ENCODE measurements at regions not wholly inside any gene's neighbourhood (a gene's known extent, or its start where the extent isn't known, plus 50 kb on each side); places are given as distances from the start of the nearest gene placed in this dataset.

DNA sequence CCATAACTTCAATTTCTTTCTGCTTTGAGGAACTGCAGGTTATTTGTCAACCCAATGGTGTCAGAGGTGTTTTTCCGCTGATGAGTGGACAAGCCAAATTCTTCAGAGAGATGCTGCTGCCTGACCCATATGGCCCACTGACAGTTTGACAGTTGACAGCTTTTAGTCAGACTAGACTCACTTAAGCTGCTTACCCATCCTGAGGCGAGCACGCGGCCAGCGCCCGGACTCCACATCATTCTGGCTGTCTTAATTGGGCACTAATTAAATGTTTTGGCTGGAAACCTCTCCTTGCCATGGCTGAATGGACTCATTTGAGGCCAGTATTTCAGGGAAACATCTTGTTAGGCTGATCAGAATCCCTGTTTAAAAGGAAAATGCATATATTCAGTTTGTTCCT lies 316.1 kb upstream of the FANCL start:
- no peaks in the 10 kb centered on the region for H3K4me1 ChIP-seq (ENCODE audit: control insufficient read depth, insufficient read depth, low read length)
- 68% methylated on average over 5 of the region's 6 CpGs for WGBS (ENCODE audit: insufficient coverage, insufficient replicate concordance, low lambda C conversion rate, missing lambda C conversion rate)
- no peak overlapping the region for H2AFZ ChIP-seq (ENCODE audit: control insufficient read depth, low read depth, low read length)
- no peak overlapping the region for H3K4me2 ChIP-seq (ENCODE audit: control insufficient read depth, insufficient read depth)
- DNase-seq (ENCODE audit: low read depth, low spot score) (no peak), FAIRE-seq (no peak), ATAC-seq (no peak)
- no peaks in the 10 kb centered on the region for H3K36me3 ChIP-seq (ENCODE audit: control insufficient read depth in 2 of 2, insufficient read depth in 2 of 2, low read length in 1 of 2)
- in situ Hi-C loops (cut with MboI): no loop called here
- no peak overlapping the region for H3K27ac ChIP-seq (ENCODE audit: control insufficient read depth, insufficient read depth)
- no peak for TF ChIP-seq CREB1 (IDR thresholded peaks at IDR 0.05; ENCODE audit: low read depth)
- H3K9ac ChIP-seq (ENCODE audit: control insufficient read depth, insufficient read depth, low read length): no peak overlapping the region
- RAD21 ChIA-PET (ENCODE audit: unreplicated experiment): no interaction called here
- H3K79me2 ChIP-seq (ENCODE audit: control insufficient read depth, insufficient read depth, low read length): no peaks in the 10 kb centered on the region
- CTCF ChIA-PET: no interaction called here
- POLR2A ChIA-PET: no interaction called here
- intact Hi-C loops (cut with micrococcal nuclease; ENCODE audit: unreplicated experiment): no loop called here
- H4K20me1 ChIP-seq (ENCODE audit: control insufficient read depth, insufficient read depth): no peaks in the 10 kb centered on the region
- H3K4me3 ChIP-seq: no peak overlapping the region
- H3K27me3 ChIP-seq (replicated peaks in 1 of 2; ENCODE audit: control insufficient read depth in 2 of 2, insufficient read depth in 2 of 2, low read length in 1 of 2): peaks cover 0 to 7% of the 10 kb centered on the region in 2 experiments; a peak in 2 of 4 replicates
- no TSS peak for BruUV-seq (replicated peaks)
- SMC1A ChIA-PET (ENCODE audit: uncharacterized antibody, unreplicated experiment): interaction anchor here (0.5 kb wide), 1 partner anchor 1604 kb away, joined by 3 read pairs; no protein-coding TSS in a partner anchor
- no peaks in the 10 kb centered on the region for H3K9me3 ChIP-seq (replicated peaks; ENCODE audit: control insufficient read depth, insufficient read depth, low read length)

DNA sequence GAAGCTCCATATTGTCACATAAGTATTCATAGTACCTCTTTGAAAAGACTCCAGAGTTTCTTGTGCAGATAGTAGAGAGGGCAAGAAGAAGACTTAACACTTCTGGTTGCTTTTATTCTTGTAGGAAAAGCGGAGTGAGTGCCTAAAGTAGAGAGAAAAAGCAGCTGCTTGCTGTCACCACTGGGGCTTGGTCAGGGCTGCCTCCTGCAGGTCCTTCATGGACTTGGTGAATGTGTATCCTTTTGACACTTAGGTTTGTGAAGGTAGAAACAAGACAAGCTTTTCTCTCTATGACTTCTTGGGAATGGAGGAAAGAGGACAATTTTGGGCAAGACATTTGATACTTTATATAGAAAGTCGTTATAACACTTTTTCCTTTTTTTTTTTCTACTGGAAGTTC lies 312.8 kb upstream of the FANCL start:
- no peaks in the 10 kb centered on the region for H3K4me1 ChIP-seq (ENCODE audit: control insufficient read depth, insufficient read depth, low read length)
- ChIA-PET POLR2A (interaction anchor here (0.7 kb wide), 1 partner anchor 173 kb away, joined by 7 read pairs; no protein-coding TSS in a partner anchor), RAD21 (ENCODE audit: unreplicated experiment) (interaction anchor here (1.2 to 1.3 kb wide), 3 partner anchors 645 to 796 kb away, joined by 3 to 7 read pairs (median 3); no protein-coding TSS in a partner anchor), CTCF (interaction anchor here (0.9 to 2.4 kb wide), 6 partner anchors 103 to 834 kb away, joined by 3 to 10 read pairs (median 4); no protein-coding TSS in a partner anchor), SMC1A (ENCODE audit: uncharacterized antibody, unreplicated experiment) (interaction anchor here (0.8 to 1.8 kb wide), 4 partner anchors 14 to 793 kb away, joined by 3 to 6 read pairs (median 4); no protein-coding TSS in a partner anchor)
- H3K36me3 ChIP-seq (ENCODE audit: control insufficient read depth in 2 of 2, insufficient read depth in 2 of 2, low read length in 1 of 2): no peaks in the 10 kb centered on the region
- intact Hi-C loops (cut with micrococcal nuclease; ENCODE audit: unreplicated experiment) (loop anchor here (1.0 to 5.0 kb wide), 2 partner anchors 647 to 794 kb away; no protein-coding TSS in a partner anchor), in situ Hi-C loops (cut with MboI) (no loop called here)
- 14% methylated on average over 2 of the region's 2 CpGs for WGBS (ENCODE audit: insufficient coverage, insufficient replicate concordance, low lambda C conversion rate, missing lambda C conversion rate)
- H3K4me2 ChIP-seq (ENCODE audit: control insufficient read depth, insufficient read depth): no peak overlapping the region
- no TSS peak for BruUV-seq (replicated peaks)
- ATAC-seq (peak; percentile 59; the same call in 2 of the 3 replicates), DNase-seq (ENCODE audit: low read depth, low spot score) (no peak), FAIRE-seq (peak; percentile 13)
- peaks cover 0 to 7% of the 10 kb centered on the region in 2 experiments; a peak in 1 of 4 replicates for H3K27me3 ChIP-seq (replicated peaks in 1 of 2; ENCODE audit: control insufficient read depth in 2 of 2, insufficient read depth in 2 of 2, low read length in 1 of 2)
- no peaks in the 10 kb centered on the region for H3K9me3 ChIP-seq (replicated peaks; ENCODE audit: control insufficient read depth, insufficient read depth, low read length)
- no peaks in the 10 kb centered on the region for H3K79me2 ChIP-seq (ENCODE audit: control insufficient read depth, insufficient read depth, low read length)
- no peak overlapping the region for H3K9ac ChIP-seq (ENCODE audit: control insufficient read depth, insufficient read depth, low read length)
- TF ChIP-seq RAD21 (IDR thresholded peaks at IDR 0.05; ENCODE audit: insufficient read depth, low read depth, low read length): peak; percentile 59
- TF ChIP-seq SMC3 (IDR thresholded peaks at IDR 0.05; ENCODE audit: borderline replicate concordance, low read length): peak; percentile 26; the same call in 1 of the 2 replicates
- no peak for TF ChIP-seq TCF7 (IDR thresholded peaks at IDR 0.05; ENCODE audit: borderline replicate concordance)
- no peak for TF ChIP-seq PAX8 (IDR thresholded peaks at IDR 0.05)
- TF ChIP-seq JUND (IDR thresholded peaks at IDR 0.05; ENCODE audit: low read depth, low read length): no peak
- TF ChIP-seq, protein P1, sequence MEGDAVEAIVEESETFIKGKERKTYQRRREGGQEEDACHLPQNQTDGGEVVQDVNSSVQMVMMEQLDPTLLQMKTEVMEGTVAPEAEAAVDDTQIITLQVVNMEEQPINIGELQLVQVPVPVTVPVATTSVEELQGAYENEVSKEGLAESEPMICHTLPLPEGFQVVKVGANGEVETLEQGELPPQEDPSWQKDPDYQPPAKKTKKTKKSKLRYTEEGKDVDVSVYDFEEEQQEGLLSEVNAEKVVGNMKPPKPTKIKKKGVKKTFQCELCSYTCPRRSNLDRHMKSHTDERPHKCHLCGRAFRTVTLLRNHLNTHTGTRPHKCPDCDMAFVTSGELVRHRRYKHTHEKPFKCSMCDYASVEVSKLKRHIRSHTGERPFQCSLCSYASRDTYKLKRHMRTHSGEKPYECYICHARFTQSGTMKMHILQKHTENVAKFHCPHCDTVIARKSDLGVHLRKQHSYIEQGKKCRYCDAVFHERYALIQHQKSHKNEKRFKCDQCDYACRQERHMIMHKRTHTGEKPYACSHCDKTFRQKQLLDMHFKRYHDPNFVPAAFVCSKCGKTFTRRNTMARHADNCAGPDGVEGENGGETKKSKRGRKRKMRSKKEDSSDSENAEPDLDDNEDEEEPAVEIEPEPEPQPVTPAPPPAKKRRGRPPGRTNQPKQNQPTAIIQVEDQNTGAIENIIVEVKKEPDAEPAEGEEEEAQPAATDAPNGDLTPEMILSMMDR (IDR thresholded peaks at IDR 0.05 in 2 of 3, conservative IDR thresholded peaks at IDR 0.05 in 1 of 3; ENCODE audit: control insufficient read depth in 2 of 3, extremely low read depth in 1 of 3, insufficient read depth in 1 of 3, low read depth in 3 of 3, low read length in 3 of 3): peak; percentile 22 to 46 (median 25); a peak in 3 of 6 replicates
- no peak overlapping the region for H3K4me3 ChIP-seq
- H2AFZ ChIP-seq (ENCODE audit: control insufficient read depth, low read depth, low read length): no peak overlapping the region
- no peaks in the 10 kb centered on the region for H4K20me1 ChIP-seq (ENCODE audit: control insufficient read depth, insufficient read depth)
- no peak overlapping the region for H3K27ac ChIP-seq (ENCODE audit: control insufficient read depth, insufficient read depth)

Measured in GM12878 (cell line).